IPS DF 4.7 (cell line): ENCODE measurements at regions not wholly inside any gene's neighbourhood (a gene's known extent, or its start where the extent isn't known, plus 50 kb on each side); places are given as distances from the start of the nearest gene placed in this dataset.
"Not testable (repeated sequence)": the region's sequence is repeated elsewhere in the genome, so short reads cannot be mapped to it uniquely, and the experiment has no call there.

Source experiments
- DNase-seq: peaks from one replicate; pipeline ENCODE4 v3.0.0-alpha.2; 2013; ENCODE audit warnings: low spot score; ENCODE audit errors: extremely low read depth

- DNase-seq = no peak
Measured at GRCh38 chr4:58411904-58412303, 1301.7 kb upstream of the IGFBP7 start.

- DNase-seq = no peak
Measured at GRCh38 chr4:58406762-58407161, 1296.6 kb upstream of the IGFBP7 start.

- no peak for DNase-seq
Measured at GRCh38 chr4:58368221-58368620, 1258.0 kb upstream of the IGFBP7 start.

GRCh38 chr4:58360354-58361133 is 1250.4 kb upstream of the IGFBP7 start:
- no peak for DNase-seq

GRCh38 chr4:58359590-58359989 is 1249.4 kb upstream of the IGFBP7 start:
- DNase-seq = no peak

GRCh38 chr4:58357947-58358346 is 1247.8 kb upstream of the IGFBP7 start:
- DNase-seq = no peak

GRCh38 chr4:58325070-58325469 is 1214.9 kb upstream of the IGFBP7 start:
- DNase-seq = no peak

- DNase-seq = no peak
Measured at GRCh38 chr4:58313444-58313843, 1203.3 kb upstream of the IGFBP7 start.

GRCh38 chr4:58303456-58303855 is 1193.3 kb upstream of the IGFBP7 start:
- no peak for DNase-seq

GRCh38 chr4:58301376-58301999 is 1191.3 kb upstream of the IGFBP7 start:
- no peak for DNase-seq

GRCh38 chr4:58286335-58286734 is 1176.2 kb upstream of the IGFBP7 start:
- no peak for DNase-seq

GRCh38 chr4:58280928-58281327 is 1170.7 kb upstream of the IGFBP7 start:
- DNase-seq = not testable (repeated sequence)

- no peak for DNase-seq
Measured at GRCh38 chr4:58275856-58276255, 1165.7 kb upstream of the IGFBP7 start.

- no peak for DNase-seq
Measured at GRCh38 chr4:58274553-58274952, 1164.4 kb upstream of the IGFBP7 start.

GRCh38 chr4:58272311-58272710 is 1162.1 kb upstream of the IGFBP7 start:
- no peak for DNase-seq

GRCh38 chr4:58265734-58266133 is 1155.5 kb upstream of the IGFBP7 start:
- DNase-seq = no peak

- DNase-seq = no peak
Measured at GRCh38 chr4:58261526-58261925, 1151.3 kb upstream of the IGFBP7 start.

GRCh38 chr4:58254291-58254690 is 1144.1 kb upstream of the IGFBP7 start:
- DNase-seq = no peak

- no peak for DNase-seq
Measured at GRCh38 chr4:58252656-58253055, 1142.5 kb upstream of the IGFBP7 start.

GRCh38 chr4:58247792-58248191 is 1137.6 kb upstream of the IGFBP7 start:
- DNase-seq = no peak

GRCh38 chr4:58225460-58225859 is 1115.3 kb upstream of the IGFBP7 start:
- no peak for DNase-seq

GRCh38 chr4:58219179-58219578 is 1109.0 kb upstream of the IGFBP7 start:
- DNase-seq = no peak

- no peak for DNase-seq
Measured at GRCh38 chr4:58216461-58216860, 1106.3 kb upstream of the IGFBP7 start.
